ENCODE measurements at regions not wholly inside any gene's neighbourhood (a gene's known extent, or its start where the extent isn't known, plus 50 kb on each side); places are given as distances from the start of the nearest gene placed in this dataset.

DNA sequence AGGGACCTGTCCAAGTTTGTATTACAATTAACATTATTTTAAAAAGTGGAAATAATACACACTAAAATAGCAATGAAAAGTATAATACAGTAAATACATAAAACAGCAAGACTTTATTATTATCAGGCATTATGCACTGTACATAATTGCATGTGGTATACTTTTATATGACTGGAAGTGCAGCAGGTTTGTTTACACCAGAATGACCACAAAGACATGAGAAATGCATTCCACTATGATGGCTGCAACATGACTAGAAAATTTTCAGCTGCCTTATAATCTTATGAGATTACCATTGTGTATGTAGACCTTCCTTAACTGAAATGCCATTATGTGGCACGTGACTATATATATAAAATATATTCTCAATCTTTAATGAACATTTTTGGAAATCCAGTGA lies 1699.6 kb downstream of the KCNT2 start:
- TF ChIP-seq, protein P1, sequence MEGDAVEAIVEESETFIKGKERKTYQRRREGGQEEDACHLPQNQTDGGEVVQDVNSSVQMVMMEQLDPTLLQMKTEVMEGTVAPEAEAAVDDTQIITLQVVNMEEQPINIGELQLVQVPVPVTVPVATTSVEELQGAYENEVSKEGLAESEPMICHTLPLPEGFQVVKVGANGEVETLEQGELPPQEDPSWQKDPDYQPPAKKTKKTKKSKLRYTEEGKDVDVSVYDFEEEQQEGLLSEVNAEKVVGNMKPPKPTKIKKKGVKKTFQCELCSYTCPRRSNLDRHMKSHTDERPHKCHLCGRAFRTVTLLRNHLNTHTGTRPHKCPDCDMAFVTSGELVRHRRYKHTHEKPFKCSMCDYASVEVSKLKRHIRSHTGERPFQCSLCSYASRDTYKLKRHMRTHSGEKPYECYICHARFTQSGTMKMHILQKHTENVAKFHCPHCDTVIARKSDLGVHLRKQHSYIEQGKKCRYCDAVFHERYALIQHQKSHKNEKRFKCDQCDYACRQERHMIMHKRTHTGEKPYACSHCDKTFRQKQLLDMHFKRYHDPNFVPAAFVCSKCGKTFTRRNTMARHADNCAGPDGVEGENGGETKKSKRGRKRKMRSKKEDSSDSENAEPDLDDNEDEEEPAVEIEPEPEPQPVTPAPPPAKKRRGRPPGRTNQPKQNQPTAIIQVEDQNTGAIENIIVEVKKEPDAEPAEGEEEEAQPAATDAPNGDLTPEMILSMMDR (IDR thresholded peaks at IDR 0.05; ENCODE audit: insufficient read depth, low read length, missing control alignments) = no peak
- ChIA-PET POLR2A (no interaction called here), CTCF (no interaction called here)
- no peak for DNase-seq (ENCODE audit: low read depth, low spot score)
- H3K4me3 ChIP-seq (ENCODE audit: low read depth, low read length) = no peak overlapping the region

DNA sequence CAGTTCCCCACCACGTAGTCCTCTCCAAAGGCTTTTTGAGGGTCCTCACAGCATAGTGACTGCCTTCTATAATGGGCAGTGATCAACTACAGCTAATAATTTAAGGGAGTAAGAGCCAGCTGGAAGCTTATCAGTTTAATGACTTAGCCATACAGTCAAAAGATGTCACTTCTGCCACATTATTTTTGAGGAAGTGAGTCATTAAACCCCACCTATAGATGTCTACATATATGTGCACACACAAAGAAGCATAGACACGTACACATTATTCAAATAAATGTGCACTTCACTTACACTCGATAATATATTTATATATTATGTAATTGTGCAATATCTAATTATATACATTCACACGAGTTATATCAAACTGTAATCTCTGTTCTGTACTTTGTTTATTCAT lies 1704.7 kb downstream of the KCNT2 start:
- no peak overlapping the region for H3K4me3 ChIP-seq (ENCODE audit: low read depth, low read length)
- no peak for DNase-seq (ENCODE audit: low read depth, low spot score)
- TF ChIP-seq, protein P1 (IDR thresholded peaks at IDR 0.05; ENCODE audit: insufficient read depth, low read length, missing control alignments) = no peak
- POLR2A ChIA-PET = no interaction called here
- CTCF ChIA-PET = no interaction called here

DNA sequence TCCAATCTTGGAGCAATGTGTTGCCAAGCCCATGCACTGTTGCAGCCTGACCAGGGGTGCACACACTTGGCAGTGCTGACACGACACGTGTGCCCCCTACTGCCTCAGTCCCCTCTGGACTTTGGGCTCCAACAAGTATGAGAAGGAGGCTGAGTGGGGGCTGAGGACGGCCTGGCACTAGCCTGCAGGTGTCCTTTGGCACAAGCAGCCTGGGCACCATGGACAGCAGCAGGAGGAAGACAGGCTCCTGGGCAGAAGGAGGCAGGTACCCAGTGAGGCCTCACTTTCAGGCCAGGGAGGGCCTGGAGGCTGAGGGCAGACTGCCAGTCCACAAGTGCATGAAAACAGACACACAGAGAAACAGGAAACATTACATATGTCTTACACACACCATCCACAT lies 1702.9 kb upstream of the B3GALT2 start:
- H3K4me3 ChIP-seq (ENCODE audit: low read depth, low read length) = no peak overlapping the region
- DNase-seq (ENCODE audit: low read depth, low spot score) = no peak
- TF ChIP-seq, protein P1 (IDR thresholded peaks at IDR 0.05; ENCODE audit: insufficient read depth, low read length, missing control alignments) = no peak
- ChIA-PET POLR2A (no interaction called here), CTCF (no interaction called here)

DNA sequence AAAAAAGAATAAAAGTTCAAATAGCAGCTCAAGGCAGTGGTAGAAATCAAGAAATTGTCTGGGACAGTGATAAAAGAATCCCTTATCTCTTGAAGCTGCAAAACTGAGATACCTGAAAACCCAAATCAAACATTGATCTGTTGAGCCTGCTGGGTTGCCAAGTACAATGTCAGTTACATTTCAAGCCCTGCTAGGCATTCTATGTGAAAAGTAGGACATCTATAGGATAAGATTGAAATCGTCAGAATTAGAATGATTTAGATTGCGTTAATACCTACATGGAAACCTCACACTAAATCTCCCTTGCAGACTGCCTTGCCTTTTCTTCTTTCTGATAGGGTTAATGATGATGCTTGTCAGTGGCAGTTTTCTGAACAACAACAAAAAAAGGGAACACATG lies 1684.4 kb upstream of the B3GALT2 start:
- DNase-seq (ENCODE audit: low read depth, low spot score) = no peak
- ChIA-PET POLR2A (no interaction called here), CTCF (no interaction called here)
- TF ChIP-seq, protein P1 (IDR thresholded peaks at IDR 0.05; ENCODE audit: insufficient read depth, low read length, missing control alignments) = no peak
- no peak overlapping the region for H3K4me3 ChIP-seq (ENCODE audit: low read depth, low read length)

DNA sequence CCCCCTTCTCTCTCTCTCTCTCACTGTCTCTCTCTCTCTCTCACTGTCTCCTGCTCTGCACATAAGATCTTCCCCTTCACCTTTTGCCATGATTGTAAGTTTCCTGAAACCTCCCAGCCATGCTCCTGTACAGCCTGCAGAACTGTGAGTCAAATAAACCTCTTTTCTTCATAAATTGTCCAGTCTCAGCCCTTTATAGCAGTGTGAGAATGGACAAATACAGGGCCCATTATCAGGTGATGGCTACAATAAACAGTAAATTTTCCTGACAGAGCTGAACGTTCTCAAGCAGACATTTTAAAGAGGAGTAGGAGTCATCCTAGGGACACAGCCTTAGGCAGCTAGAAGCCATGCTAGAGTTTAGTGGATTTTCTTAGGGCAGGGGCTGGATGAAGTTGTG lies 1679.7 kb upstream of the B3GALT2 start:
- CTCF ChIA-PET = no interaction called here
- DNase-seq (ENCODE audit: low read depth, low spot score) = no peak
- POLR2A ChIA-PET = no interaction called here
- no peak overlapping the region for H3K4me3 ChIP-seq (ENCODE audit: low read depth, low read length)
- TF ChIP-seq, protein P1 (IDR thresholded peaks at IDR 0.05; ENCODE audit: insufficient read depth, low read length, missing control alignments) = no peak

DNA sequence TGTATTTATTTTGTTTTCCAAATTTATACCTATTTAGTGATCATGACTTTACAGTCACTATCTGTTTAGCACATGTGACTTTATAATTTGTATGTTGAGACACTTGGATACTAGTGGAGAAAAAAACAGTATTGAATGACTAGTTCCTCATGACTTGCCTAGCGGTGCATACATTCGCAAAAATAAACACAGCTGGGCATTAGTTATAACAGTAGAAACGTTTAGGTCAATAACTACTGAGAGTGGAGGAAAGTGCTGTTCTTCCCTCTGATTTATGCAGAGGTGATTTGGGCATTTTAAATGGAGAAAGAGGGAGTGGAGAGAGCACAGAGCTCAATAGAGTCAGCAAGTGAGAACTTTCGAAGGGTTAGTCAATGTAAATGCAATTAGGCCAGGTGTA lies 1679.0 kb upstream of the B3GALT2 start:
- ChIA-PET CTCF (no interaction called here), POLR2A (no interaction called here)
- DNase-seq (ENCODE audit: low read depth, low spot score) = no peak
- TF ChIP-seq, protein P1 (IDR thresholded peaks at IDR 0.05; ENCODE audit: insufficient read depth, low read length, missing control alignments) = no peak
- H3K4me3 ChIP-seq (ENCODE audit: low read depth, low read length) = no peak overlapping the region

Measured in AG04449 (cell line).